Activated T-cell treated with anti-CD3 and anti-CD28 coated beads for 24 hours (primary cell): ENCODE measurements at regions not wholly inside any gene's neighbourhood (a gene's known extent, or its start where the extent isn't known, plus 50 kb on each side); places are given as distances from the start of the nearest gene placed in this dataset.
"Not testable (repeated sequence)": the region's sequence is repeated elsewhere in the genome, so short reads cannot be mapped to it uniquely, and the experiment has no call there.

Experiments
- DNase-seq: peaks from one replicate; pipeline ENCODE4 v3.0.0-alpha.2; 2020; ENCODE audit warnings: low read depth

DNA sequence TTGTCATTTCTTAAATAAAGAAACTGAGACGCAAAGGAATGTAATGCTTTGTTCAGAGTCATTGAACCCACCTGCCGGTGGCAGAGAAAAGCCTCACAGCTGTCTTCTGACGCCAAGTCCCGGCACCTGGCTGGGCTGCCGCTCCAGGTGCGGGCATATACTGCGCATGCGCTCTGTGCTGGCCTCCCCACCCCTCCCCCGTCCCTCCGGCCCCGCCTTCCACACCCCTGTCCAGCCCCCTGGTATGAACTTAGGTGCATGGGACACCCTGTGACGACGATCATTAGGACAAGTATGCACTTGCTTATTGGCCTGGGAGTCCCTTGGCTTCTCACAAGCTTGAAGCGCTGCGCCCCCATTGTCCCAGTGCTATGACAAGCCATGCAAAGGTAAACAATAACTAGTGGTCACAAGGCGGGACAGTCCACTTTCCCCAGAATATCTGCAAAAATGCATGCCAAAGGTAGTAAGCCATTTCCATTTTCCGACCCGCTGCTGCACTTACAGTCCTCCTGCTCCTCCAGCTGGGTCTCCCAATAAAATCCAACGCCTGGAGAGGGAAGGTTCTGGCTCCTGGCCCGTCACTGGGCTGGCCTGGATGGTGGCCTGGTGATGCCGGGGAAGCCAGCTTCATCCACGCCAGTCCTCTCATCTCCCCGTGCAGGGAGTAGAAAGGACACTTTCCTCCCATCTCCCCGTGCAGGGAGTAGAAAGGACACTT is 100.4 kb downstream of the PSMG1 start:
- no peak for DNase-seq

DNA sequence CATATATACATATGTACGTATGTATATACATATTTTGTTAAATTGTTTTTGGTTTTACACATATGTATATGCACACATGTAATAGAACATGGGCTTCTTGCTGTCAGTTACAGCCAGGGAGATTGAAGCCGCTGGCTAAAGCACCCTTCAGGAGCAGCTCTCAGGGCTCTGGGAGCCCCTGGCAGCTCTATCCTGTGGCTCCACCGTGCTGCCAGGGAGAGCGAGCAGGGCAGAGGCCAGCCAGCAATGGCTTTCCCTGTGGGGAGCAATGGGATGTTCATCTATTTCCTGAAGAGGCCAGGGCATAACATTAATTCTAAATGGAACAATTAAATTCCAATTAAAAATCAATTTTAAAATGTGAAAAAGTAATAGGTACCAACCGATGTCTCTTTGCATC is 102.9 kb downstream of the PSMG1 start:
- no peak for DNase-seq

DNA sequence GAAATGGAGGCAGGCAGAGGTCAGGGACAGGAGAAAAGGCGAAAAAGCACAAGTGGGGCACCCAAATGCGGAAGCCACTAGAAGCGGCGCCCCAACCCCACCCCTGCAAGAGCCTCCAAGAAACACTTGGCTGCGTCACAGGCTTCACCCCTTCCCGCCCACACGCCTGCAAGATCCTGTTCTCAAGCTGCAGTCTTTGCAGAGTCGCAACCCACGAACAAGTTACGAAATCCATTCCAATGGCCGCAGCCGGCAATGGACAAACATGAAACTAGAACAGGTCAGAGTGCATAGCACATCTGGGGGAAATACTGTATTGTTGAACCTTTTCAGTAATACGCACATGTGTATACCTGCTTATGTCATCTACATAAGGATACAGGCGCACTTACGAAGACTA is 103.6 kb downstream of the PSMG1 start:
- DNase-seq: no peak

DNA sequence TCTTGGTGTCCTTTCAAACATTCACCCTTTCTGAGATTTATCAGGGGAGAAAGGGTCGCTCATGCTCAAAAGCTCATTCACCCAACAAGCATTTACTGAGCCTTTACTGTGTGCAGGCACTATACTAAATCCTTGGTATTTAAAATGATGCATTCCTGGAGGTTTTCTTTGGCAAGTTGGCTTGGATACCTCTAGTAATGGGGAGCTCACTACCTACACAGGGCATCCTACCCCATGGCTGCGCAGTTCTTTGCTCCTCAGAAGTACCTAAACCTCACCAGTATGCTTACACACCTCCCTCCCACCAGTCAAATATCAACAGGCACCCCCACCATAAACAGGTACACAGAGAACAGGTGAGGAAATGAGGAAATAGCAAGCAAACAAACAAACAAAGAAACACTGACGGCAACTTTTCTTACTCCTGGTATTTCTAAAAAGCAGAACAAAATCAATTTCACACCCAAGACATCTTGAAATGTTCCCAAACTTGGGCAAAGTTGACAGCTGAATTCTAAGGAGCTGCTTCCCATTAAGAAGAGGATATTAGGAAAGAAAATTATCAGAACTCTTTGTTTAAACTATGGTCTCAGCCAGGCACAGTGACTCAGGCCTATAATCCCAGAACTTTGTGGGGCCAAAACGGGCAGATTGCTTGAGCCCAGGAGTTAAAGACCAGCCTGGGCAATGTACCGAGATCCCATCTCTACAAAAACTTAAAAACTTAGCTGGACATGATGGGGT is 104.8 kb downstream of the PSMG1 start:
- DNase-seq: no peak

DNA sequence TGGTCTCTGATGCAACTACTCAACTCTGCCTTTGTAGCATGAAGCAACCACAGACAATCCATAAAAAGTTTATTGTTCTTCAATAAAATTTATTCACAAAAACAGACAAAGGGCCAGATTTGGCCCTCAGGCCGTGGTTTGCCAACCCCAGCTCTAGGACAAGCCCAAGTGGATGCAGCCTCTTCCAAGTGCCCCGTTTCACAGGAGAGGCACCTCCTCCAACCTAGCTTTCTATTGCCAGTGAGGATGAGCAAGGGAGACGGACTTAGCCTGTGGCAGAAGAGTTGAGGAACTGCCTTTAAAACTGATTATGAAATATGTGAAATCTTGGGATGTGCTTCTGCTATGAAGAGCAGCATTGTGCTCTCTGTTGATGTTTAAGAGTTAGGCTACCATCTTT is 105.4 kb downstream of the PSMG1 start:
- no peak for DNase-seq

DNA sequence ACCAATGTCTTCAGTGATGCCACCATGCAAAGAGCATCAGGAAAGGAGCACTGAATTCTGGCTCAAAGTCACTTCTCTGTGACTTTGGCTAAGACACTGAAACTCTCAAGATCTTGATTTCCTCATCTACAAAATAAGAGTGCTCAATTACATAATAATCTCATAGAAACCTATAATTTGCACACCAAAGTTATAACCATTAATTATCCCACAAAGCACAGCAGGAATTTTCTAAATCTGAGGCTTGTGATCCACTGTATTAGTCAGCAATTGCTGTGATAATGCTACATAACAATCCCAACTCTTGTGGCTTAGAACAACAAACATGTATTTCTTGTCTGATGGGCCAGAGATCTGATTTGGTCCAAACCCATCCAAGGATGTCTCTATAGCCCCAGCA is 108.7 kb downstream of the PSMG1 start:
- no peak for DNase-seq

DNA sequence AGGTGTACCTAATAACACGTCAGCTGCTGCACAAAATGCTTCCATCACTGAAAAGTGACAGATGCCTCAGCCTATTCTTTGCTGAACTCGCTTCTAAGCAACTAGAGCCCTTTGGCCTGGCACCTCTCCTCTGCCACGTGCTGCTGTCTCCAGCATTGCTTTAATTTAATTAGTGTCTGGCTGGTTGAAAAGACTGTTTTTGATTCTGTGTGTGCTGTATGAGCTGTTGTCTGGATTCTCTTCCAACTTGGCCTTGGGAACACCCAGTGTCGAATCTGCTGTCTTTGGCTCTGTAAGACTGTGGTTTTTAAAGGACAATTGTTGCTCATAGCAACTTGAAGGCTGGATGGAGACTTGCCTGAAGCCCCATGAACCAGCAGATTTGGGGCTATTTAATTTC is 109.5 kb downstream of the PSMG1 start:
- no peak for DNase-seq

DNA sequence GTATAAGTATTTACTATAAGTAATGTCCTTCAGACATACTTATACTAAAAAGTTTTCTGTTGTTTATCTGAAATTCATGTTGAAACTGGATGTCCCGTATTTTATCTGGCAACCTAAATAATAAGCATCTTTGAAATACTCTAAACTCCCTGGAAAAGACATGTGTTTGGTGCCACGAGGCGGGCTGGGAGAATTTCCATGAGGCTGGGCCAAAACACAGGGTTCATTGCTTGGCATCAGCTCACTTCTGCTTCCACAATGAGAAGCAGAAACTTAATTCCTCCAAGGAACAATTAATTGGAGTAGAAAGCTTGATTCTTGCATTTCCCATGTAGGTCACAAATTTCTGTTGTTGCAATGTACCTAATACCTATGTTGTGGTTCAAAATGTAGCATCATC is 110.2 kb downstream of the PSMG1 start:
- DNase-seq: no peak

DNA sequence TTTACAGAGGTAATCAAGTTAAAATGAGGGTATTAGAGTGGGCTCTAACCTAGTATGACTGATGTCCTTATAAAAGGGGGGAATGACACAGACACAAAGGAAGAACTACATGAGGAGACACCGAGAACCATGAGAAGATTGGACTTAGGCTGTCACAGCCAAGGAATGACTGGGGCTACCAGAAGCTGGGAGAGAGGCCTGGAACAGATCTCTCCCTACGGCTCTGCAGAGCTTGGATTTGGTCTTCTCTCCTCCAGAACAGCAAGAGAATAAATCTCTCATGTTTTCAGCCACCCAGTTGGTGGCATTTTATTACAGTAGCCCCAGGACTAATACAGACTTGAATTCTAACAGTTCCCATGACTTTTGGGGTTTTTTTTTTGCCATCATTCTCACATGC is 110.8 kb downstream of the PSMG1 start:
- no peak for DNase-seq

DNA sequence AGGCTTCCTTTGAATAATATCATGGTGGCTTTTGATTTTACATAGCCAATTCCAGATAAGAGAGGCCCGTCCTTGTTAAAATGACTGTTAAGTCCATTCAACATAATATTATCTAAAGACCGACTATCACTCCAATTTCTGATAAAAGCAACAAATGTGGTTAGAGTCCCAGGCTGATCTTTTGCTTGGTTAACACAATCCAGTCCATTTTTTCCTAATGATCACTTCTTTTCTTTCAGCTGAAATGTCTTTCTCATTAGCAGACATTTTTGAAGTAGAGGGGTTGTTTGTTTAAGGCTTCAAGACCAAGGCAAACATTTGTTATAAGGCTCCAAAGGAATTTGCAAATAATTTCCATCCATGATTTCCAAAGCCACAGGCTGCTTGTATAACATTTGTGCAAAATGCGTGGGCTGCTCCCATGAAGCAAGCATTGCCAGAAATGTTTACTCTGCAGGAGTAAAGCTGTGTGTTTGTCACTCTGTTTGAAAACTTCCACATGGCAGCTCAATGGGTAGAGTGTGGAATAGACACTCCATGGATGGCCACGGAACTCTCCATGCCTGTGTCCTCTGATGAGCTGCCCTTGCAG is 111.5 kb downstream of the PSMG1 start:
- DNase-seq: no peak

DNA sequence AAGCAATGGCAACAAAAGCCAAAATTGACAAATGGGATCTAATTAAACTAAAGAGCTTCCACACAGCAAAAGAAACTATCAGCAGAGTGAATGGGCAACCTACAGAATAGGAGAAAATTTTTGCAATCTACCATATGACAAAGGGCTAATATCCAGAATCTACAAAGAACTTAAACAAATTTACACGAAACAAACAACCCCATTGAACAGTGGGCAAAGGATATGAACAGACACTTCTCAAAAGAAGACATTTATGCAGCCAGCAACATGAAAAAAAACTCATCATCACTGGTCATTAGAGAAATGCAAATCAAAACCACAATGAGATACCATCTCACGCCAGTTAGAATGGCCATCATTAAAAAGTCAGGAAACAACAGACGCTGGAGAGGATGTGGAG is 113.4 kb downstream of the PSMG1 start:
- not testable (repeated sequence) for DNase-seq

DNA sequence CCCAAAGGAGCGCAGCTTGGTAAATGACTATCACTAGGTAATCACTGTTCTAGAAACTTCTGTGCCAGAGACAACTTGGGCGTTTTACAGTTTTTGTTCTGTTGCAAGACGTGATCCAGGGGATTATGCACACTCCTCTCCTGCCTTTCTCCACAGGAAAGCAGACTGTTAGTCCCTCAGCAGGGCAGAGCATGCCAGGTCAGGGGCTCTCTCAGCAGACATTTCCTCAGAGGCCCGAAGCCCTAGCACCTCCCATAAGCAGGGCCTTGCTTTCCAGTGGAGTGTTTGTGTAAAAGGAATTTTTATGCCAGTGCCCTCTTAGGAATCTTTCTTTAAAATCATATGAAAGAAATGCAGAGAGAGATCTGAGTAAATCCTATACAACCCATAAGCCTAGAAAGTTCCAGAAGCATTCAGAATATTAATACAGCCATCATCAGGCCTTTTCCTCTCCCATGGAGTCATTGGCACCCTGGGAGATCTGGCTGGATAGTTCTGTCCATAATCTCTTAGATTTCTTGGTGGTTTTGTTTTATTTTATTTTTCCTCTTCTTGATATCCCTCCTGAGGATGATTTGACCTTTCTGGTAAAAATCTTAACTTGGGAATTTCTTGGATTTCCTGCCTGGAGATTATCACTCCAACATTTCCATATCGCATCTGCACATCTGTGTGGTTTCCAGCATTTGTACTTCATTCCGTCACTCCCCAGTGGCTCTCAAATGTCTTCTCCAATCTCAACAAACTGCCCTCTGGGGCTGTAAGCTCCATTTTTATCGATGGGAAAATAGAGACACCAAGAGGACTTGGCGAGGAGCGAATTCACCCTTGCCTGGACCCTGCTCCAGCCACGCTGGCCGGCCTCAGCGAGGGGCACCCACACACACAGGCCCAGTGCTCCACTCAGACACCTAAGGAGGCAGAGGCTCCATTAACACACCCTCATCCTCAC is 116.1 kb downstream of the PSMG1 start:
- no peak for DNase-seq

DNA sequence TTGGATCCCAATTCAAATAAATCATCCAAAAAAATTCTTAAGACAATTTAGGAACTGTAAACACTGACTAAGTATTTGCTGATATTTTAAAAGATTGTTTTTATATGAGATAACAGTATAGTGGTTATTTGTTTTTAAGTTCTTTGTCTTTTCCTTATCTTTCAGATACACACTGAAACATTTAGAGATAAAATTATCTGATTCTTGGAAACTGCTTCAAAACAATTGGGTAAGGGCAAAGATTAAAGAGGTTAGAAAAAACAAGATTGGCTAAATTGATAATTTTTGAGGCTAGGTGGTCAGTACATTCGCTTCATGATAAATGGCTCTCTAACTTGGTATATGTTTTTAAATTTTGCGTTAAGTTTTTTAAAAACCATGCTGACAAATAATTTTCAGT is 117.3 kb downstream of the PSMG1 start:
- no peak for DNase-seq

DNA sequence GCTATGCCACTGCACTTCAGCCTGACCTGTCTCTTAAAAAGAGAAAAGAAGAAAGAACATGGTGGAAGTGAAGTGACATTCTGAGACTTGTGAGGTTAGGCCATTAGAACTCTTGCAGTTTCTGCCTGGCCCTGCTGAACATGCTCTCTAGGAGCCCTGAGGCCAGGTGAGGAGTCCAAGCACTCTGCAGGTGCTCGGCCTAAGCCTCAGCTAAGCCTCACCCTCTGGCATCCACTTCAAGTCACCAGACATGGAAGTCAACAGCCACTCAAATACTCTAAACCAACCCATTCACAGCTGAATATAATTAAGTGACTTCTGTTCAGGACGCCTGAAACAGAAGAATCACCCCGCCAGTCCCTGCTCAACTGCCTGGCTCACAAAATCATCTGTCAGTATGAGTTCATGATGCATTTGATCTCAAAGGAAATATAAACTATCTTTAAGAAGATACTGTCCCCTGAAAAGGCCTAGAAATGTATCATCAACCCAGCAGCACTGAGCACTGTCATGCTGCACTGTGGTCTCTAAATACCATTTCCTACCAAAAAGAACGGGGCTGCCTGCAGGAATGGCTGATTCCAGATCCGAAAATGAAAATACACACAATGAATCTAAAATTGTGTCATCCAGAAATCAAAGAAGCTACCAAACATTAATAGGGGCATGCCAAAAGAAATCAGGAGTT is 118.8 kb downstream of the PSMG1 start:
- no peak for DNase-seq

DNA sequence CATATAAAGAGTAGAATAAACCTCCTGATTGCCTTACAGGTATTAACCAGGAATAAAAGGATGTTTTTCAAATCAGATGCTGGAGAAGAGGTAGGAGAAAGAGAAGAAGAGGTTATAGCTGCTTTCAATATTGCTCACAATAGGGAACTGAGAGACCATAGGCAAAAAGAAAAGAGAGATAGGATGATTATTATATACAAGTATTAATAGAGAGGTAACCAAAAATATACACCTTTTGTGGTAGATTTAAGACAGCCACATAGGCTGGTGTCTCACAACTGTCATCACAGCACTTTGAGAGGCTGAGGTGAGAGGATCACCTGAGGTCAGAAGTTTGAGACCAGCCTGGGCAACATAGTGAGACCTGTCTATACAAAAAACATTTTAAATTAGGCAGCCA is 119.7 kb downstream of the PSMG1 start:
- no peak for DNase-seq

DNA sequence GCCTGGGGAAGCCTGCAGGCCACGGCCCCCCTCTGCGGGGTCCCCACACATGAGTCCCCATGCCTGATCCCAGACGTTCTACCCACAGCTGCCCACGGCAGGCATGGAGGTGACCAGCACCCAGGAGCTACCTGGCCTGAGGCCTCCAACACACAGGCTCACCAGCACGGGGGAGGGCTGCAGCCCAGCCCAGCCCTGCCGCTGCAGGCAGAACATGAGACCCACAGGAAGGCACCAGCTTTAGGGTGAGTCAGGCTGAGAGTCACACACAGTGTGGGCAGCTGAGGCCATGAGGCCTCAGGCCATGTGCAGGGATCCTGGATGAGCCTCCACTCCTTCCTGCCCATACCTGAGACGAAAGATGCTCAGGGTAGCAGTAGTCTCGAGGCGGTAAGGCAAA is 121.1 kb downstream of the PSMG1 start:
- no peak for DNase-seq

DNA sequence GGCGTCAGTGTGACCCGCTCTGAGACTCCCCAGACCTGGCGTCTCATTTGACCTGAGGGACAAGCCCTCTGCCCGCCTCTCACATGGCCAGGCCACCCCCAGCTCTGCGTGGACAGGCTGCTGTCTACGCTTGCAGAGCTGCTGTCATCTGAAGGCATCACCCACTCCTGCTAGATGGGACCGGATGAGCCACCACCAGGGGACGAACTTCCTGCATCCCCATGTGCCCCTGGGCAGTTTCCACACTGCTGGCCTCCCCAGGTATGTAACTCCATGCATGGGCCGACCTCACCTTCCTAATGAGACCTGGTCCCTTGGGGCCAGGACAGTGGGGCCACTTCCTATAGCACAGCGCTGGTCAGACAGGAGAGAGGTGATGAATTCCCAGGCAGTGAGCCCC is 121.5 kb downstream of the PSMG1 start:
- no peak for DNase-seq

DNA sequence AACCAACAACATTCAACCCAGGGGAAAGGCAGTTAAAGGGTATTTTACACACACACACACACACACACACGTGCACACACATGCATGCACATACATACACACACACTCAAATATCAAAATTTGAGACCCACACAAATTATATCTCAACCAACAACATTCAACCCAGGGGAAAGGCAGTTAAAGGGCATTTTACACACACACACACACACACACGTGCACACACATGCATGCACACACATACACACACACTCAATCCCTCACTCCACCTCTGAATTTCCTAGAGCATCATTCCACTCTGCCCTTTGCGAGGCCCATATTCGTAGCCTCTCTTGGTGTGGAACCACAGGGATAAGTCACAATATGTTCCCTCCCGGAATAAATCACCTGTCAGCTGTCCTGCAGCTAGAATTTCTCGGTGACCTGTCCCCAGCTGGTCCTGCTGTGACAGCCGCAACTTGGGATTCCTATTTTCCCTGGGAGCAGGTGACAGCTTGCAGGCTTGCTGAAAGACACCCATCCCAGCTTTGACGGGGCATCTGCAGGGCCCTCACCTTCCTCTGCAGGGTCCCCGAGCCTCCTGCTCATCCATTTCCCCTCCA is 122.7 kb downstream of the PSMG1 start:
- no peak for DNase-seq

DNA sequence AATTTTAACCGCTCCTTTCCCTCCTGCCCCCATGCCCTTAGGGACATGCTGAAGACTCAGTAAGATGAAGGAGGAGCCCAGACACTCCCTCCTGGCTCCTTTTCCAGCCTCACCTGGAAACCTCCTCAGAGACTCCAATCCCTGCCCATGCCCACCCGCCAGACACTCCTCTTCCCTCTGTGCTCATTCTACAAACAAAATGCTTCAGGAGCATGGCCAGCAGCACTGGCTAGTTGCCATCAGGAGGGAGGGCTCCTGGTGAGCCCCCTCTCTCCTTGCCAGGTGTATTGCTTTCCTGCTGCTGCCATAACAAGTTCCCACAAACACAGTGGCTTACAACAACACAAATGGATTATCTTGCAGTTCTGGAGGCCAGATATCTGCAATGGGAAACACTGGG is 126.1 kb downstream of the PSMG1 start:
- no peak for DNase-seq

DNA sequence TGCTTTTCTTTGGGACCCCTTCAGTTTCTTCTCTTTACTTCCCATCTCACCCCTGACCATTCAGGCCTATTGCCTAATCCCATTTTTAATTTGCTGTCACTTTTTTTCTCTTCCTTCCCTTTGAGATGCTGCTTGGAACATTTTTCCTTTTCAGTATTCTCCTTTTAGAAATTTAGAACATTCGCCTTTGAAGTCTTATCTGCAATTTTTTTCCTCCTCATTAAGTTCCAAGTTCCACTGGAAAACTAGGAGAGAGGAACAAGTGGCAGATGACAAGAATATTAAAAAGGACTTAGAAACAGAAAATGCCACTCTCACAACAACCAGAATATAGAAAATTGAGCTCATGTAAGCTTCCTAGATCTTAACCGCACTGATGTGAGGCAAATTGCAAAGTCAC is 126.6 kb downstream of the PSMG1 start:
- no peak for DNase-seq

DNA sequence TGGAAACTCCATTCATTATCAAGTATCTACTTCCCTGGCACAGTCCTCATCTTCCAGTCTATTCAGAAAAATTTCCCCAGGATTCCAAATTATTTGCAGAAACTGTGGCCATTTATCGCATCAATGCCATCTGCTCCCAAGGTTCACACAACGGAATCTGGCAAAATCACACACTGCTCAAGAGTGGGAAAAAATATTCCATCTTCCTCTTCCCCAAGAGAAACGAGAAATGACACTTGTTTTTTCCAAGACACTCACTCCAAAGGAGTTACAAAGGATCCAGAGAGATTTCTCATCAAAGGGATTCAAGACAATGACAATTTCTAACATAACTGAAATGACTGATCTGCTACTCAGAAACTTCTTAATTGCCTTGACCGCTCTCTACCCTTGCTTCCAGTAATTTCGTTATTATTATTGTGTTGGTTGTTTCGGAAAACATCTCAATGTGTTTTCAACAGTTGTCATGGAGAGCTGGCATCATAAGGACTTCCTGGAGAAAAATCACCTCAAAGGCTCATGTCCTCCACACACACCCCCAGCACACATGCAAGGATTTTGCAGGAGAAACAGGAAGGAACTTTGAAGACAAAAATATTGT is 128.0 kb downstream of the PSMG1 start:
- no peak for DNase-seq
